ENCODE measurements at regions not wholly inside any gene's neighbourhood (a gene's known extent, or its start where the extent isn't known, plus 50 kb on each side); places are given as distances from the start of the nearest gene placed in this dataset.

- TF ChIP-seq, protein P1, sequence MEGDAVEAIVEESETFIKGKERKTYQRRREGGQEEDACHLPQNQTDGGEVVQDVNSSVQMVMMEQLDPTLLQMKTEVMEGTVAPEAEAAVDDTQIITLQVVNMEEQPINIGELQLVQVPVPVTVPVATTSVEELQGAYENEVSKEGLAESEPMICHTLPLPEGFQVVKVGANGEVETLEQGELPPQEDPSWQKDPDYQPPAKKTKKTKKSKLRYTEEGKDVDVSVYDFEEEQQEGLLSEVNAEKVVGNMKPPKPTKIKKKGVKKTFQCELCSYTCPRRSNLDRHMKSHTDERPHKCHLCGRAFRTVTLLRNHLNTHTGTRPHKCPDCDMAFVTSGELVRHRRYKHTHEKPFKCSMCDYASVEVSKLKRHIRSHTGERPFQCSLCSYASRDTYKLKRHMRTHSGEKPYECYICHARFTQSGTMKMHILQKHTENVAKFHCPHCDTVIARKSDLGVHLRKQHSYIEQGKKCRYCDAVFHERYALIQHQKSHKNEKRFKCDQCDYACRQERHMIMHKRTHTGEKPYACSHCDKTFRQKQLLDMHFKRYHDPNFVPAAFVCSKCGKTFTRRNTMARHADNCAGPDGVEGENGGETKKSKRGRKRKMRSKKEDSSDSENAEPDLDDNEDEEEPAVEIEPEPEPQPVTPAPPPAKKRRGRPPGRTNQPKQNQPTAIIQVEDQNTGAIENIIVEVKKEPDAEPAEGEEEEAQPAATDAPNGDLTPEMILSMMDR (IDR thresholded peaks at IDR 0.05; ENCODE audit: unreplicated experiment): no peak
- Mint-ChIP-seq H3K27me3 (ENCODE audit: low read depth) (peaks cover 99% of the 10 kb centered on the region), H3K9me3 (no peaks in the 10 kb centered on the region), H3K4me1 (no peaks in the 10 kb centered on the region), H3K4me3 (no peak overlapping the region), H3K36me3 (no peaks in the 10 kb centered on the region), H3K27ac (no peak overlapping the region)
- DNase-seq (ENCODE audit: low spot score in 2 of 2, unreplicated experiment in 2 of 2): no peak
Observed at GRCh38 chr6:40334496-40335270, 252.5 kb downstream of the LRFN2 start.

DNA sequence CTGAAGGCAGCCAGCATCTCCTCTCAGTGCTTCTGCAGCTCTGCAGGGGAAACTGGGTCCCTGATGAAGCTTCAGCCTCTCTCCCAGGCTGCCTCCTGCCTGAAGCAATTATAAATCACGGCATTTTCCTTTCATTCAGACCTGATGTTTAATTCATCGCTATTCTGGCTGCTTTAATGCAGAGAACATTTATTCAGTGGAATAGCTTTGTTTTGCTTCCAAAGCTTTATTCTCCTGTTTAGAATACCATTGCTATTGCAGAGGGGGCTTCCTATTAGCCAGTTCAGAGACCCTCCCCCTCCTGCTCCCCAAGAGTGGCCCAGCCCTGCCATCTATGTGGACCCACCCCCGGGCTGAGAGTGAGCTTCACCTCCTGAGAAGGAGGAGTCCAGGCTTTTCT, 255.6 kb downstream of the LRFN2 start:
- Mint-ChIP-seq H3K27ac (no peak overlapping the region), H3K4me3 (no peak overlapping the region), H3K9me3 (no peaks in the 10 kb centered on the region), H3K4me1 (no peaks in the 10 kb centered on the region), H3K36me3 (no peaks in the 10 kb centered on the region), H3K27me3 (ENCODE audit: low read depth) (peaks cover 93% of the 10 kb centered on the region)
- DNase-seq (ENCODE audit: low spot score in 2 of 2, unreplicated experiment in 2 of 2): no peak
- TF ChIP-seq, protein P1 (IDR thresholded peaks at IDR 0.05; ENCODE audit: unreplicated experiment): no peak

GRCh38 chr6:40330301-40330721, 256.9 kb downstream of the LRFN2 start:
- Mint-ChIP-seq H3K9me3 (no peaks in the 10 kb centered on the region), H3K4me3 (no peak overlapping the region), H3K27ac (no peak overlapping the region), H3K4me1 (no peaks in the 10 kb centered on the region), H3K27me3 (ENCODE audit: low read depth) (peaks cover 91% of the 10 kb centered on the region), H3K36me3 (no peaks in the 10 kb centered on the region)
- DNase-seq (ENCODE audit: low spot score in 2 of 2, unreplicated experiment in 2 of 2): no peak
- TF ChIP-seq, protein P1 (IDR thresholded peaks at IDR 0.05; ENCODE audit: unreplicated experiment): no peak

DNA sequence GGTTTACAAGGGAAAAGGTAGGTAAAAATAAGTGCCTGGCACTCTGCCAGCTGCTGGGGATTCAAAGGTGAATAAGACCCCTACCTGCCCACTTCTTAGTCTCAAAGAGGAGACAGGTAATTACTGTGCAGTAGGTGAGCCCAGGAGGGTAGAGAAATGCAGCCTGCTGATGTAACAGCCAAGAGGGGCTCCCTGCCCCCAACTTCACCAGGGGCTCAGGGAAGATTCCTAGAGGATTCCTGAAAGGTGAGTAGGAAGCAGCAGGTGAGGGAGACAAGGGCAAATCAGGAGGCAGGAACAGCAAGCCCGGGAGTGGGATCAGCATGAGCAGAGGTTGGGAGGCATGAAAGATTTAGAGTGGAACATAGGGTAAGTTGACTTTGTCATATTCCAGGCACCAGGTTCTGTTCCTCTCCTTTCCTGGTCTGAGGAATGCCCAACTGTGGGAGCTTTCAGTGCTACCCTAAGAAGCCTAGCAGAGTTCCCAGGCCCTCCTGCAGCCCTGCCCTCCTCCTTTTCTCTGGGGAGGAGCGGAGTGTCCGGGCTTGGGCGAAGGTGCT, 258.1 kb downstream of the LRFN2 start:
- Mint-ChIP-seq H3K27ac (no peak overlapping the region), H3K4me3 (no peak overlapping the region), H3K9me3 (no peaks in the 10 kb centered on the region), H3K27me3 (ENCODE audit: low read depth) (peaks cover 89% of the 10 kb centered on the region), H3K36me3 (no peaks in the 10 kb centered on the region), H3K4me1 (no peaks in the 10 kb centered on the region)
- no peak for DNase-seq (ENCODE audit: low spot score in 2 of 2, unreplicated experiment in 2 of 2)
- TF ChIP-seq, protein P1 (IDR thresholded peaks at IDR 0.05; ENCODE audit: unreplicated experiment): no peak

DNA sequence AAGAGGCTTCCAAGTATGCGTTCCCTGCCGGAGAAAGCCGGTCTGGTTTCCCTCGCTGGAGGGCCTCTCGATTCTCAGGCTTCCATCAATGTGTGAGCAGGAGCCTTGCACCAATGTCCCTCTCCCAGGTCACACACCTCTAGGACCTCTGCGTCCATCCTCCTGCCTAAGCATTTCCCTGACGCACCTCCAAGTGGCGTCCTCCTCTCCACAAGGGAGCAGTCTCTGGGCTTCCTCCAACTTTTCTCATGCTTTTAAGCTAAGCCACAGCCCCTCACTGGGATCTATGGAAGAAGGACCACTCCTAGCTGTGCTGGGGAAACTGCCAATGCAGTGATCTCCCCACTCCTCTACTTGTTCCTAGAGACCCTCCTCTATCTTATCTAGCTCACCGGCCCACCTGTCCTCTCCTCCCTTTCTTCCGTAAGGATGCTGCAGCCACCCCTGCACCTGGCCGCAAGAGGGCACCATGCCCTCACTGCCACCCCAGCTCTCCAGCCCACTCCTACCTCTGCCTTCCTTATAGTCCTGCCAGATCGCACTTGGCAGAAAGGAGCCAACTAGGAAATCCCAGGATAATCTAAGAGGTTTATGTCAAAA, 258.7 kb downstream of the LRFN2 start:
- no peak overlapping the region for H3K4me3 Mint-ChIP-seq
- DNase-seq (ENCODE audit: low spot score in 2 of 2, unreplicated experiment in 2 of 2): peak in 1 of 2 experiments; percentile 67
- H3K27me3 Mint-ChIP-seq (ENCODE audit: low read depth): peaks cover 89% of the 10 kb centered on the region
- no peaks in the 10 kb centered on the region for H3K4me1 Mint-ChIP-seq
- H3K36me3 Mint-ChIP-seq: no peaks in the 10 kb centered on the region
- TF ChIP-seq, protein P1 (IDR thresholded peaks at IDR 0.05; ENCODE audit: unreplicated experiment): peak; percentile 55
- H3K9me3 Mint-ChIP-seq: no peaks in the 10 kb centered on the region
- no peak overlapping the region for H3K27ac Mint-ChIP-seq
